Tibial nerve (tissue), 4 donors: ENCODE measurements at regions not wholly inside any gene's neighbourhood (a gene's known extent, or its start where the extent isn't known, plus 50 kb on each side); places are given as distances from the start of the nearest gene placed in this dataset.

ENCODE experiments used
- EP300 ChIP-seq, 2 donors: sonication (generic); formaldehyde crosslinking; IDR thresholded peaks; one replicate each; pipeline ENCODE4 v1.6.1; 2017; ENCODE audit warnings: antibody characterized with exemption in 2 of 2, mild to moderate bottlenecking in 1 of 2
- POLR2A ChIP-seq, 2 donors: fragments of 450-650 bp; IDR thresholded peaks; one replicate each; pipeline ENCODE4 v1.6.1; 2017; ENCODE audit warnings: antibody characterized with exemption in 2 of 2, mild to moderate bottlenecking in 2 of 2, moderate library complexity in 2 of 2
- TF ChIP-seq, protein P1 (sequence below), 5 experiments: fragments of 200-600 bp in 3 of 5; fragments of 450-650 bp in 2 of 5; sonication (generic) in 3 of 5; IDR thresholded peaks; one replicate each; pipeline ENCODE4 v1.5.1; 2016 to 2019; ENCODE audit warnings: antibody characterized with exemption in 5 of 5, mild to moderate bottlenecking in 3 of 5, moderate library complexity in 2 of 5

- TF ChIP-seq, protein P1, sequence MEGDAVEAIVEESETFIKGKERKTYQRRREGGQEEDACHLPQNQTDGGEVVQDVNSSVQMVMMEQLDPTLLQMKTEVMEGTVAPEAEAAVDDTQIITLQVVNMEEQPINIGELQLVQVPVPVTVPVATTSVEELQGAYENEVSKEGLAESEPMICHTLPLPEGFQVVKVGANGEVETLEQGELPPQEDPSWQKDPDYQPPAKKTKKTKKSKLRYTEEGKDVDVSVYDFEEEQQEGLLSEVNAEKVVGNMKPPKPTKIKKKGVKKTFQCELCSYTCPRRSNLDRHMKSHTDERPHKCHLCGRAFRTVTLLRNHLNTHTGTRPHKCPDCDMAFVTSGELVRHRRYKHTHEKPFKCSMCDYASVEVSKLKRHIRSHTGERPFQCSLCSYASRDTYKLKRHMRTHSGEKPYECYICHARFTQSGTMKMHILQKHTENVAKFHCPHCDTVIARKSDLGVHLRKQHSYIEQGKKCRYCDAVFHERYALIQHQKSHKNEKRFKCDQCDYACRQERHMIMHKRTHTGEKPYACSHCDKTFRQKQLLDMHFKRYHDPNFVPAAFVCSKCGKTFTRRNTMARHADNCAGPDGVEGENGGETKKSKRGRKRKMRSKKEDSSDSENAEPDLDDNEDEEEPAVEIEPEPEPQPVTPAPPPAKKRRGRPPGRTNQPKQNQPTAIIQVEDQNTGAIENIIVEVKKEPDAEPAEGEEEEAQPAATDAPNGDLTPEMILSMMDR (IDR thresholded peaks at IDR 0.05): no peak
- no peak for TF ChIP-seq POLR2A (IDR thresholded peaks at IDR 0.05)
- no peak for TF ChIP-seq EP300 (IDR thresholded peaks at IDR 0.05)
Observed at GRCh38 chr10:53650794-53651193, 878.2 kb upstream of the MBL2 start.
